ENCODE measurements at regions not wholly inside any gene's neighbourhood (a gene's known extent, or its start where the extent isn't known, plus 50 kb on each side); places are given as distances from the start of the nearest gene placed in this dataset.

GRCh38 chr1:229106526-229107125 is 164.3 kb upstream of the RAB4A start:
- Histone ChIP-seq H4K20me1 (ENCODE audit: insufficient read depth, low read length) (no peaks in the 10 kb centered on the region), H3K9me3 (ENCODE audit: low read length) (no peaks in the 10 kb centered on the region), H3K9ac (ENCODE audit: insufficient read depth, low read depth, low read length) (no peak overlapping the region), H3K79me2 (ENCODE audit: insufficient read depth, low read length) (no peaks in the 10 kb centered on the region), H3K4me3 (replicated peaks in 1 of 3; ENCODE audit: insufficient read depth in 1 of 3, low read depth in 2 of 3, low read length in 3 of 3) (no peak overlapping the region), H3K36me3 (replicated peaks in 1 of 2; ENCODE audit: control insufficient read depth in 1 of 2, insufficient read depth in 2 of 2, low read length in 2 of 2) (no peaks in the 10 kb centered on the region), H2AFZ (ENCODE audit: low read length) (no peak overlapping the region), H3K4me1 (ENCODE audit: insufficient read depth, low read length) (peaks cover 93% of the 10 kb centered on the region), H3K27me3 (ENCODE audit: control insufficient read depth in 1 of 2, insufficient read depth in 2 of 2, low read length in 2 of 2) (no peaks in the 10 kb centered on the region), H3K4me2 (ENCODE audit: low read depth, low read length) (no peak overlapping the region), H3K27ac (ENCODE audit: extremely low read length, insufficient read depth, low read length) (peak overlapping the region; percentile 53)
- ChIA-PET CTCF (ENCODE audit: low intra/inter-chr PET ratio, low total read pairs) (no interaction called here), POLR2A (no interaction called here)
- in situ Hi-C loops (cut with HindIII; ENCODE audit: extremely low pct_ligation_motif_present, low pct_unique_long_range_greater_than_20kb): no loop called here
- FAIRE-seq: no peak
- no TSS peak for BruUV-seq (replicated peaks)
- intact Hi-C loops (cut with micrococcal nuclease; ENCODE audit: unreplicated experiment): loop anchor here (10.0 kb wide), 1 partner anchor 118 kb away; no protein-coding TSS in a partner anchor
- 91% methylated on average over 7 of the region's 7 CpGs for WGBS (ENCODE audit: low lambda C conversion rate)
- no peak for ATAC-seq
- DNase-seq (ENCODE audit: low spot score): no peak
- no peak for TF ChIP-seq ZNF703 (CRISPR knock-in tag; IDR thresholded peaks at IDR 0.05; ENCODE audit: borderline replicate concordance)
- no peak for TF ChIP-seq KDM1A (CRISPR knock-in tag; IDR thresholded peaks at IDR 0.05)
- TF ChIP-seq IRF9 (CRISPR knock-in tag; IDR thresholded peaks at IDR 0.05; ENCODE audit: borderline replicate concordance): no peak

DNA sequence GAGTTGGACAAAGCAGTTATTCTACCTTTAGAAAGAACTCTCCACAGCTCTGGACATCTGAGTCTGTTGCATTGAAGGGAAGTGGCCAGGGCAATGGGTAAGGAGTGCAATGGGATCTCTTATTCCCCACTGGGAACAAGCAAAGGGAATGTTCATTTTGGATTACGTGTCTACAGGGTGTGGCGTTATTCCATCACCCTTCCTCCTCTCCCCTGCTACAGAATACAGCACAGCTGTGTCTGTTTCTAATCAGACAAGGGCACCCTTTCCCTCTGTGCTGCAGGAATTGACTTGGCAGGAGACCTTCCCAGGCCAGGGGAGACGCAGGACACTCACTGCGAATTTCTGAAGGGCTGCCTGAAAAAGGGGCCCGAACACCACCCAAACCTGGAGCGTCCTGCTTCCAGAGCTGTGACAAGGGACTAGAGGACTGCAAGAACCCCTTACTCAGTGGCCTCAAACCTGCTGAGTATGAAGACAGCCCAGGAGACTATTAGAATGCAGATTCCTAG is 163.6 kb upstream of the RAB4A start:
- FAIRE-seq: no peak
- Histone ChIP-seq H3K36me3 (replicated peaks in 1 of 2; ENCODE audit: control insufficient read depth in 1 of 2, insufficient read depth in 2 of 2, low read length in 2 of 2) (no peaks in the 10 kb centered on the region), H3K9ac (ENCODE audit: insufficient read depth, low read depth, low read length) (no peak overlapping the region), H3K9me3 (ENCODE audit: low read length) (no peaks in the 10 kb centered on the region), H3K27ac (ENCODE audit: extremely low read length, insufficient read depth, low read length) (no peak overlapping the region), H2AFZ (ENCODE audit: low read length) (no peak overlapping the region), H3K4me2 (ENCODE audit: low read depth, low read length) (no peak overlapping the region), H3K4me1 (ENCODE audit: insufficient read depth, low read length) (peaks cover 93% of the 10 kb centered on the region), H3K27me3 (ENCODE audit: control insufficient read depth in 1 of 2, insufficient read depth in 2 of 2, low read length in 2 of 2) (no peaks in the 10 kb centered on the region), H3K4me3 (replicated peaks in 1 of 3; ENCODE audit: insufficient read depth in 1 of 3, low read depth in 2 of 3, low read length in 3 of 3) (no peak overlapping the region), H3K79me2 (ENCODE audit: insufficient read depth, low read length) (no peaks in the 10 kb centered on the region), H4K20me1 (ENCODE audit: insufficient read depth, low read length) (no peaks in the 10 kb centered on the region)
- WGBS (ENCODE audit: low lambda C conversion rate): 100% methylated on average over 6 of the region's 6 CpGs
- no TSS peak for BruUV-seq (replicated peaks)
- ChIA-PET POLR2A (no interaction called here), CTCF (ENCODE audit: low intra/inter-chr PET ratio, low total read pairs) (no interaction called here)
- no peak for ATAC-seq
- intact Hi-C loops (cut with micrococcal nuclease; ENCODE audit: unreplicated experiment) (loop anchor here (10.0 kb wide), 1 partner anchor 117 kb away; no protein-coding TSS in a partner anchor), in situ Hi-C loops (cut with HindIII; ENCODE audit: extremely low pct_ligation_motif_present, low pct_unique_long_range_greater_than_20kb) (no loop called here)
- DNase-seq (ENCODE audit: low spot score): no peak
- TF ChIP-seq TP53 (CRISPR knock-in tag; conservative IDR thresholded peaks at IDR 0.05) (no peak), MYC (CRISPR knock-in tag; IDR thresholded peaks at IDR 0.05; ENCODE audit: borderline replicate concordance) (no peak), PREB (CRISPR knock-in tag; IDR thresholded peaks at IDR 0.05) (no peak), E2F1 (CRISPR knock-in tag; IDR thresholded peaks at IDR 0.05) (no peak), MTERF4 (CRISPR knock-in tag; IDR thresholded peaks at IDR 0.05) (no peak), CBX1 (IDR thresholded peaks at IDR 0.05; ENCODE audit: low read depth) (no peak)
- TF ChIP-seq, protein P1, sequence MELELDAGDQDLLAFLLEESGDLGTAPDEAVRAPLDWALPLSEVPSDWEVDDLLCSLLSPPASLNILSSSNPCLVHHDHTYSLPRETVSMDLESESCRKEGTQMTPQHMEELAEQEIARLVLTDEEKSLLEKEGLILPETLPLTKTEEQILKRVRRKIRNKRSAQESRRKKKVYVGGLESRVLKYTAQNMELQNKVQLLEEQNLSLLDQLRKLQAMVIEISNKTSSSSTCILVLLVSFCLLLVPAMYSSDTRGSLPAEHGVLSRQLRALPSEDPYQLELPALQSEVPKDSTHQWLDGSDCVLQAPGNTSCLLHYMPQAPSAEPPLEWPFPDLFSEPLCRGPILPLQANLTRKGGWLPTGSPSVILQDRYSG (CRISPR knock-in tag; IDR thresholded peaks at IDR 0.05): no peak
- TF ChIP-seq, protein P2, sequence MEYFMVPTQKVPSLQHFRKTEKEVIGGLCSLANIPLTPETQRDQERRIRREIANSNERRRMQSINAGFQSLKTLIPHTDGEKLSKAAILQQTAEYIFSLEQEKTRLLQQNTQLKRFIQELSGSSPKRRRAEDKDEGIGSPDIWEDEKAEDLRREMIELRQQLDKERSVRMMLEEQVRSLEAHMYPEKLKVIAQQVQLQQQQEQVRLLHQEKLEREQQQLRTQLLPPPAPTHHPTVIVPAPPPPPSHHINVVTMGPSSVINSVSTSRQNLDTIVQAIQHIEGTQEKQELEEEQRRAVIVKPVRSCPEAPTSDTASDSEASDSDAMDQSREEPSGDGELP (IDR thresholded peaks at IDR 0.05; ENCODE audit: borderline replicate concordance, low read depth): no peak

Measured in HepG2 (cell line).